ENCODE measurements at regions not wholly inside any gene's neighbourhood (a gene's known extent, or its start where the extent isn't known, plus 50 kb on each side); places are given as distances from the start of the nearest gene placed in this dataset.

DNA sequence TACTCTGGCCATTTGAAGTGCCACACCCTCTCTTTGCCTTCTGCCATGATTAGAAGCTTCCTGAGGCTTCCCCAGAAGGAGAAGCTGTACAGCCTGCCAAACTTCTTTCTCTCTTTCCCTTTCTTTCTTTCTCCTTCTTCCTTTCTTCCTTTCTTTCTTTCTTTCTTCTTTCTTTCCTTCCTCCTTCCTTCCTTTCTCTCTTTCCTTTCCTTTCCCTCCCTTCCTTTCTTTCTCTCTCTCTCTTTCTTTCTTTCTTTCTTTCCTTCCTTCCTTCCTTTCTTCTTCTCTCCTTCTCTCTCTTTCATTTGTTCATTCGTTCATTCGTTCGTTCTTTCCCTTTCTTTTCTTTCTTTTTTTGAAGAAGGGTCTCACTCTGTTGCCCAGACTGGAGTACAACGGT is 931.0 kb downstream of the TTLL7 start:
- Histone ChIP-seq H3K4me1 (ENCODE audit: insufficient read depth, low read length) (no peaks in the 10 kb centered on the region), H3K27ac (ENCODE audit: low read depth, low read length) (no peak overlapping the region), H3K36me3 (ENCODE audit: insufficient read depth, low read length) (no peaks in the 10 kb centered on the region), H3K79me2 (ENCODE audit: insufficient read depth, low read length) (no peaks in the 10 kb centered on the region), H3K27me3 (ENCODE audit: insufficient read depth, low read length) (no peaks in the 10 kb centered on the region), H3K4me3 (ENCODE audit: insufficient read depth, low read length) (no peak overlapping the region), H3K9me3 (ENCODE audit: low read depth, low read length) (no peaks in the 10 kb centered on the region), H4K20me1 (ENCODE audit: insufficient read depth, low read length) (no peaks in the 10 kb centered on the region), H3K4me2 (ENCODE audit: insufficient read depth, low read length) (no peak overlapping the region), H2AFZ (ENCODE audit: low read length) (no peak overlapping the region)
- no peak for TF ChIP-seq CTCF (IDR thresholded peaks at IDR 0.05; ENCODE audit: extremely low read depth, low read depth, low read length)
- DNase-seq (ENCODE audit: insufficient read length, low spot score, missing footprints): no peak

- Histone ChIP-seq H3K27me3 (ENCODE audit: insufficient read depth, low read length) (no peaks in the 10 kb centered on the region), H3K79me2 (ENCODE audit: insufficient read depth, low read length) (no peaks in the 10 kb centered on the region), H3K4me2 (ENCODE audit: insufficient read depth, low read length) (no peak overlapping the region), H2AFZ (ENCODE audit: low read length) (no peak overlapping the region), H4K20me1 (ENCODE audit: insufficient read depth, low read length) (no peaks in the 10 kb centered on the region), H3K36me3 (ENCODE audit: insufficient read depth, low read length) (no peaks in the 10 kb centered on the region), H3K27ac (ENCODE audit: low read depth, low read length) (no peak overlapping the region), H3K4me3 (ENCODE audit: insufficient read depth, low read length) (no peak overlapping the region), H3K4me1 (ENCODE audit: insufficient read depth, low read length) (no peaks in the 10 kb centered on the region), H3K9me3 (ENCODE audit: low read depth, low read length) (no peaks in the 10 kb centered on the region)
- DNase-seq (ENCODE audit: insufficient read length, low spot score, missing footprints): no peak
- no peak for TF ChIP-seq CTCF (IDR thresholded peaks at IDR 0.05; ENCODE audit: extremely low read depth, low read depth, low read length)
These were observed 932.8 kb downstream of the TTLL7 start for GRCh38 chr1:83065952-83066727.

DNA sequence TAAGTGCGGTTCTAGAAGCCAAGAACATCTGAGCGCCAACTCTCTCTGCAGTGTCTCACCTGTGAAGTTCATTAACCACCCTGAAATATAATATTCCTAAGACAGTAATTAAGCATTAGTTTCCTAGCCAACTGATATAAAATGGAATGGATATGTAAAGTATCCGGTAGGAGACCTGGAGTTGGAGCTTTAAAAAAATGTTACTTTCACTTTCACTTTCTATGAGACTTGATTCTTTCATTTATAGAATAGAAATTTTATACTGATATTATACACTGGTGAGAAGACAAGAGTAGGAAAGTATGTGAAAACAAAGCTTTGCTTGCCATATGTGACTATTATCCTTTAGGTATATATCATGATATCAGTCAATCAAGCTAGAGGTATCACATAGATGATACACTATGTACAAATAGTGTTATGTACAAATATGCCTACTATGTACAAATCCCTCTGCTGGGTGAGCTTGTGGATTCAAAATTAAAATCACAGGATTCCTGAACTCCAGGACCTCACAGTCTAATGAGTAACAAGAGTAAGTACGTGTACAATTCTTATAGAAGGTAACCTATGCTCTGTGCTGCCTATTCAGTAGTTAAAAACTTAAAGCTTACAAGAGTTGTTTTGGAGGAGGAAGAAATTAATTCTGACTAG is 934.2 kb downstream of the TTLL7 start:
- H2AFZ ChIP-seq (ENCODE audit: low read length): peak overlapping the region; percentile 76
- no peak overlapping the region for H3K27ac ChIP-seq (ENCODE audit: low read depth, low read length)
- no peak for TF ChIP-seq CTCF (IDR thresholded peaks at IDR 0.05; ENCODE audit: extremely low read depth, low read depth, low read length)
- H3K4me1 ChIP-seq (ENCODE audit: insufficient read depth, low read length): no peaks in the 10 kb centered on the region
- H3K79me2 ChIP-seq (ENCODE audit: insufficient read depth, low read length): no peaks in the 10 kb centered on the region
- DNase-seq (ENCODE audit: insufficient read length, low spot score, missing footprints): no peak
- H3K4me2 ChIP-seq (ENCODE audit: insufficient read depth, low read length): peak overlapping the region; percentile 59
- H3K36me3 ChIP-seq (ENCODE audit: insufficient read depth, low read length): no peaks in the 10 kb centered on the region
- peak overlapping the region; percentile 56 for H3K4me3 ChIP-seq (ENCODE audit: insufficient read depth, low read length)
- H4K20me1 ChIP-seq (ENCODE audit: insufficient read depth, low read length): no peaks in the 10 kb centered on the region
- no peaks in the 10 kb centered on the region for H3K27me3 ChIP-seq (ENCODE audit: insufficient read depth, low read length)
- no peaks in the 10 kb centered on the region for H3K9me3 ChIP-seq (ENCODE audit: low read depth, low read length)

- H3K27ac ChIP-seq (ENCODE audit: low read depth, low read length): no peak overlapping the region
- DNase-seq (ENCODE audit: insufficient read length, low spot score, missing footprints): no peak
- H3K4me3 ChIP-seq (ENCODE audit: insufficient read depth, low read length): no peak overlapping the region
- H3K4me2 ChIP-seq (ENCODE audit: insufficient read depth, low read length): no peak overlapping the region
- H3K9me3 ChIP-seq (ENCODE audit: low read depth, low read length): no peaks in the 10 kb centered on the region
- no peaks in the 10 kb centered on the region for H3K4me1 ChIP-seq (ENCODE audit: insufficient read depth, low read length)
- H2AFZ ChIP-seq (ENCODE audit: low read length): no peak overlapping the region
- H4K20me1 ChIP-seq (ENCODE audit: insufficient read depth, low read length): no peaks in the 10 kb centered on the region
- TF ChIP-seq CTCF (IDR thresholded peaks at IDR 0.05; ENCODE audit: extremely low read depth, low read depth, low read length): no peak
- no peaks in the 10 kb centered on the region for H3K36me3 ChIP-seq (ENCODE audit: insufficient read depth, low read length)
- no peaks in the 10 kb centered on the region for H3K27me3 ChIP-seq (ENCODE audit: insufficient read depth, low read length)
- H3K79me2 ChIP-seq (ENCODE audit: insufficient read depth, low read length): no peaks in the 10 kb centered on the region
These were observed 938.1 kb downstream of the TTLL7 start for GRCh38 chr1:83060651-83061390.
